ENCODE measurements at regions not wholly inside any gene's neighbourhood (a gene's known extent, or its start where the extent isn't known, plus 50 kb on each side); places are given as distances from the start of the nearest gene placed in this dataset.

GRCh38 chr12:48263617-48264016 lies 60.5 kb upstream of the OR10AD1 start:
- H3K9me3 ChIP-seq (ENCODE audit: control insufficient read depth, insufficient read depth, low read depth, low read length), result no peaks in the 10 kb centered on the region
- no peaks in the 10 kb centered on the region for H3K4me1 ChIP-seq (ENCODE audit: control insufficient read depth, insufficient read depth, low read length)
- intact Hi-C loops (cut with micrococcal nuclease; ENCODE audit: unreplicated experiment) (no loop called here), in situ Hi-C loops (cut with HindIII; ENCODE audit: low pct_unique_long_range_greater_than_20kb, low sequenced_read_pairs) (no loop called here)
- H3K4me3 ChIP-seq (ENCODE audit: low read depth in 2 of 2, low read length in 2 of 2), result no peak overlapping the region
- TF ChIP-seq REST (IDR thresholded peaks at IDR 0.05; ENCODE audit: insufficient read depth in 1 of 2, low read depth in 2 of 2, low read length in 1 of 2) (no peak), TCF7L2 (IDR thresholded peaks at IDR 0.05; ENCODE audit: low read depth, low read length) (no peak), SIN3A (IDR thresholded peaks at IDR 0.05; ENCODE audit: borderline replicate concordance, insufficient read depth, low read depth, low read length) (no peak), CTCF (IDR thresholded peaks at IDR 0.05) (no peak), POLR2AphosphoS5 (IDR thresholded peaks at IDR 0.05; ENCODE audit: low read depth, low read length) (no peak)
- no TSS peak for BruUV-seq (replicated peaks)
- H3K36me3 ChIP-seq (ENCODE audit: control insufficient read depth, insufficient read depth, low read length), result no peaks in the 10 kb centered on the region
- ATAC-seq (no peak), DNase-seq (ENCODE audit: low read depth, low spot score) (no peak)
- H3K27me3 ChIP-seq (ENCODE audit: control insufficient read depth, insufficient read depth, low read length), result peaks cover 9% of the 10 kb centered on the region
- ChIA-PET CTCF (no interaction called here), POLR2A (no interaction called here)
- H3K27ac ChIP-seq (ENCODE audit: low read length), result no peak overlapping the region

- peaks cover 6% of the 10 kb centered on the region for H3K27me3 ChIP-seq (ENCODE audit: control insufficient read depth, insufficient read depth, low read length)
- H3K4me1 ChIP-seq (ENCODE audit: control insufficient read depth, insufficient read depth, low read length), result no peaks in the 10 kb centered on the region
- TF ChIP-seq REST (IDR thresholded peaks at IDR 0.05; ENCODE audit: insufficient read depth in 1 of 2, low read depth in 2 of 2, low read length in 1 of 2) (no peak), TCF7L2 (IDR thresholded peaks at IDR 0.05; ENCODE audit: low read depth, low read length) (no peak), SIN3A (IDR thresholded peaks at IDR 0.05; ENCODE audit: borderline replicate concordance, insufficient read depth, low read depth, low read length) (no peak), POLR2AphosphoS5 (IDR thresholded peaks at IDR 0.05; ENCODE audit: low read depth, low read length) (no peak), CTCF (IDR thresholded peaks at IDR 0.05) (no peak)
- in situ Hi-C loops (cut with HindIII; ENCODE audit: low pct_unique_long_range_greater_than_20kb, low sequenced_read_pairs) (no loop called here), intact Hi-C loops (cut with micrococcal nuclease; ENCODE audit: unreplicated experiment) (no loop called here)
- H3K36me3 ChIP-seq (ENCODE audit: control insufficient read depth, insufficient read depth, low read length), result no peaks in the 10 kb centered on the region
- no peak for DNase-seq (ENCODE audit: low read depth, low spot score)
- ATAC-seq, result no peak
- POLR2A ChIA-PET, result no interaction called here
- CTCF ChIA-PET, result no interaction called here
- H3K4me3 ChIP-seq (ENCODE audit: low read depth in 2 of 2, low read length in 2 of 2), result no peak overlapping the region
- H3K27ac ChIP-seq (ENCODE audit: low read length), result no peak overlapping the region
- H3K9me3 ChIP-seq (ENCODE audit: control insufficient read depth, insufficient read depth, low read depth, low read length), result no peaks in the 10 kb centered on the region
- no TSS peak for BruUV-seq (replicated peaks)
Observed at GRCh38 chr12:48261773-48262172, 58.7 kb upstream of the OR10AD1 start.
